Breast epithelium (tissue), 4 donors: ENCODE measurements at regions not wholly inside any gene's neighbourhood (a gene's known extent, or its start where the extent isn't known, plus 50 kb on each side); places are given as distances from the start of the nearest gene placed in this dataset.

Experiments
- DNase-seq, 2 donors: peaks; one replicate each; pipeline ENCODE4 v3.0.0-alpha.2; 2019; ENCODE audit warnings: low spot score in 2 of 2
- H3K27ac ChIP-seq, 2 donors: fragments of 200-600 bp; sonication (generic) in 1 of 2; one replicate each; pipeline ENCODE4 v1.5.1; 2016 to 2019; ENCODE audit warnings: mild to moderate bottlenecking in 1 of 2
- H3K27me3 ChIP-seq, 2 donors: fragments of 200-600 bp; sonication (generic) in 1 of 2; one replicate each; pipeline versions ENCODE4 v1.5.1 to v1.6.0; 2017 to 2019; ENCODE audit warnings: control low read depth in 1 of 2, mild to moderate bottlenecking in 1 of 2
- H3K36me3 ChIP-seq: fragments of 200-600 bp; one replicate; pipeline ENCODE4 v1.5.1; 2019
- H3K4me1 ChIP-seq, 2 donors: fragments of 200-600 bp; sonication (generic); one replicate each; pipeline ENCODE4 v1.5.1; 2016 to 2019; ENCODE audit warnings: control low read depth in 1 of 2
- H3K4me3 ChIP-seq, 3 donors: fragments of 200-600 bp; sonication (generic); 1 replicate in 2 of 3; 2 replicates in 1 of 3; pipeline ENCODE4 v1.5.1; 2016 to 2019; ENCODE audit warnings: mild to moderate bottlenecking in 3 of 3, moderate library complexity in 2 of 3
- H3K9me3 ChIP-seq, 2 donors: fragments of 200-600 bp; sonication (generic) in 1 of 2; one replicate each; pipeline ENCODE4 v1.5.1; 2016 to 2019; ENCODE audit warnings: control low read depth in 1 of 2
- CTCF ChIP-seq, 3 donors: fragments of 450-650 bp; IDR thresholded peaks; one replicate each; pipeline ENCODE4 v1.5.1; 2016 to 2017; ENCODE audit warnings: antibody characterized with exemption in 3 of 3, mild to moderate bottlenecking in 3 of 3, moderate library complexity in 3 of 3
- POLR2A ChIP-seq: fragments of 450-650 bp; IDR thresholded peaks from one replicate; pipeline ENCODE4 v1.6.1; 2016; ENCODE audit warnings: antibody characterized with exemption, mild to moderate bottlenecking, moderate library complexity
- POLR2AphosphoS5 ChIP-seq, 3 donors: sonication (generic); formaldehyde crosslinking; IDR thresholded peaks; one replicate each; pipeline ENCODE4 v1.6.1; 2017; ENCODE audit warnings: antibody characterized with exemption in 3 of 3
- intact Hi-C: fragments of 100-400 bp; cut with DNase I; formaldehyde crosslinking; loops from one replicate; pipeline ENCODE4 v1.15.1; 2023; ENCODE audit warnings: low total_unique reads

GRCh38 chr4:111204797-111205196, 581.9 kb upstream of the PITX2 start:
- intact Hi-C loops = no loop called here
- no peak for DNase-seq
- no peak overlapping the region for H3K27ac ChIP-seq
- no peaks in the 10 kb centered on the region for H3K4me1 ChIP-seq
- TF ChIP-seq CTCF (IDR thresholded peaks at IDR 0.05) (no peak), POLR2A (no peak), POLR2AphosphoS5 (IDR thresholded peaks at IDR 0.05) (no peak)
- H3K9me3 ChIP-seq = no peaks in the 10 kb centered on the region
- no peak overlapping the region for H3K4me3 ChIP-seq
- no peaks in the 10 kb centered on the region for H3K27me3 ChIP-seq
- H3K36me3 ChIP-seq = no peaks in the 10 kb centered on the region

GRCh38 chr4:111208970-111209369, 586.1 kb upstream of the PITX2 start:
- DNase-seq = no peak
- no peak overlapping the region for H3K4me3 ChIP-seq
- TF ChIP-seq POLR2AphosphoS5 (IDR thresholded peaks at IDR 0.05) = no peak
- no peak for TF ChIP-seq POLR2A
- TF ChIP-seq CTCF (IDR thresholded peaks at IDR 0.05) = no peak
- no peak overlapping the region for H3K27ac ChIP-seq
- H3K9me3 ChIP-seq = no peaks in the 10 kb centered on the region
- no peaks in the 10 kb centered on the region for H3K36me3 ChIP-seq
- no peaks in the 10 kb centered on the region for H3K4me1 ChIP-seq
- intact Hi-C loops = no loop called here
- no peaks in the 10 kb centered on the region for H3K27me3 ChIP-seq

GRCh38 chr4:111209706-111210105, 586.8 kb upstream of the PITX2 start:
- DNase-seq = no peak
- Histone ChIP-seq H3K27ac (no peak overlapping the region), H3K9me3 (no peaks in the 10 kb centered on the region), H3K4me3 (no peak overlapping the region), H3K4me1 (no peaks in the 10 kb centered on the region), H3K27me3 (no peaks in the 10 kb centered on the region), H3K36me3 (no peaks in the 10 kb centered on the region)
- TF ChIP-seq CTCF (IDR thresholded peaks at IDR 0.05) = no peak
- no peak for TF ChIP-seq POLR2AphosphoS5 (IDR thresholded peaks at IDR 0.05)
- no peak for TF ChIP-seq POLR2A
- intact Hi-C loops = no loop called here

GRCh38 chr4:111210595-111210994, 587.7 kb upstream of the PITX2 start:
- Histone ChIP-seq H3K27ac (no peak overlapping the region), H3K4me3 (no peak overlapping the region), H3K27me3 (no peaks in the 10 kb centered on the region), H3K36me3 (no peaks in the 10 kb centered on the region), H3K4me1 (no peaks in the 10 kb centered on the region), H3K9me3 (no peaks in the 10 kb centered on the region)
- intact Hi-C loops = no loop called here
- no peak for DNase-seq
- no peak for TF ChIP-seq POLR2A
- TF ChIP-seq POLR2AphosphoS5 (IDR thresholded peaks at IDR 0.05) = no peak
- no peak for TF ChIP-seq CTCF (IDR thresholded peaks at IDR 0.05)

GRCh38 chr4:111213531-111213930, 590.7 kb upstream of the PITX2 start:
- no peaks in the 10 kb centered on the region for H3K9me3 ChIP-seq
- H3K27me3 ChIP-seq = no peaks in the 10 kb centered on the region
- TF ChIP-seq CTCF (IDR thresholded peaks at IDR 0.05) (no peak), POLR2A (no peak), POLR2AphosphoS5 (IDR thresholded peaks at IDR 0.05) (no peak)
- intact Hi-C loops = no loop called here
- no peak overlapping the region for H3K27ac ChIP-seq
- H3K4me1 ChIP-seq = no peaks in the 10 kb centered on the region
- no peaks in the 10 kb centered on the region for H3K36me3 ChIP-seq
- H3K4me3 ChIP-seq = no peak overlapping the region
- no peak for DNase-seq
